ENCODE measurements at regions not wholly inside any gene's neighbourhood (a gene's known extent, or its start where the extent isn't known, plus 50 kb on each side); places are given as distances from the start of the nearest gene placed in this dataset.
"Not testable (repeated sequence)": the region's sequence is repeated elsewhere in the genome, so short reads cannot be mapped to it uniquely, and the experiment has no call there.

- Mint-ChIP-seq H3K4me3 (no peak overlapping the region), H3K4me1 (no peaks in the 10 kb centered on the region), H3K27me3 (no peaks in the 10 kb centered on the region), H3K9me3 (ENCODE audit: insufficient read depth) (no peaks in the 10 kb centered on the region), H3K27ac (no peak overlapping the region)
- no peak for ATAC-seq (ENCODE audit: low read depth)
- no peaks in the 10 kb centered on the region for H3K79me2 ChIP-seq (ENCODE audit: control insufficient read depth, insufficient read depth, low read length)
- CTCF ChIA-PET = no interaction called here
- intact Hi-C loops (cut with micrococcal nuclease) = no loop called here
- WGBS (ENCODE audit: insufficient coverage) = 100% methylated on average over 1 of the region's 2 CpGs
- no peak overlapping the region for H3K4me2 ChIP-seq (replicated peaks; ENCODE audit: low read depth, low read length, poor library complexity, severe bottlenecking)
- no peak overlapping the region for H3K4me3 ChIP-seq (ENCODE audit: control extremely low read depth in 1 of 5, extremely low read depth in 1 of 5, insufficient read depth in 1 of 5, low read depth in 2 of 5, low read length in 4 of 5)
- TF ChIP-seq EZH2 (IDR thresholded peaks at IDR 0.05; ENCODE audit: borderline replicate concordance, insufficient read depth, low read depth, low read length, poor library complexity, severe bottlenecking) = no peak
- TF ChIP-seq, protein P1, sequence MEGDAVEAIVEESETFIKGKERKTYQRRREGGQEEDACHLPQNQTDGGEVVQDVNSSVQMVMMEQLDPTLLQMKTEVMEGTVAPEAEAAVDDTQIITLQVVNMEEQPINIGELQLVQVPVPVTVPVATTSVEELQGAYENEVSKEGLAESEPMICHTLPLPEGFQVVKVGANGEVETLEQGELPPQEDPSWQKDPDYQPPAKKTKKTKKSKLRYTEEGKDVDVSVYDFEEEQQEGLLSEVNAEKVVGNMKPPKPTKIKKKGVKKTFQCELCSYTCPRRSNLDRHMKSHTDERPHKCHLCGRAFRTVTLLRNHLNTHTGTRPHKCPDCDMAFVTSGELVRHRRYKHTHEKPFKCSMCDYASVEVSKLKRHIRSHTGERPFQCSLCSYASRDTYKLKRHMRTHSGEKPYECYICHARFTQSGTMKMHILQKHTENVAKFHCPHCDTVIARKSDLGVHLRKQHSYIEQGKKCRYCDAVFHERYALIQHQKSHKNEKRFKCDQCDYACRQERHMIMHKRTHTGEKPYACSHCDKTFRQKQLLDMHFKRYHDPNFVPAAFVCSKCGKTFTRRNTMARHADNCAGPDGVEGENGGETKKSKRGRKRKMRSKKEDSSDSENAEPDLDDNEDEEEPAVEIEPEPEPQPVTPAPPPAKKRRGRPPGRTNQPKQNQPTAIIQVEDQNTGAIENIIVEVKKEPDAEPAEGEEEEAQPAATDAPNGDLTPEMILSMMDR (IDR thresholded peaks at IDR 0.05) = no peak
- no peak for DNase-seq
- H3K4me1 ChIP-seq (ENCODE audit: control insufficient read depth in 2 of 2, insufficient read depth in 2 of 2, low read length in 2 of 2) = no peaks in the 10 kb centered on the region
- H3K9me3 ChIP-seq (ENCODE audit: control extremely low read depth in 1 of 3, control insufficient read depth in 2 of 3, insufficient read depth in 1 of 3, low read length in 2 of 3) = no peaks in the 10 kb centered on the region
- no peak overlapping the region for H3K27ac ChIP-seq (ENCODE audit: low read length in 2 of 2)
- POLR2A ChIA-PET = no interaction called here
- no peak overlapping the region for H2AFZ ChIP-seq (ENCODE audit: insufficient read depth, low read depth, low read length, poor library complexity, severe bottlenecking)
- no peaks in the 10 kb centered on the region for H4K20me1 ChIP-seq (ENCODE audit: control insufficient read depth, insufficient read depth, low read length, poor library complexity, severe bottlenecking)
- no peak overlapping the region for H3K9ac ChIP-seq (ENCODE audit: low read length)
- no peaks in the 10 kb centered on the region for H3K27me3 ChIP-seq (replicated peaks in 1 of 4; ENCODE audit: control extremely low read depth in 1 of 4, control insufficient read depth in 3 of 4, insufficient read depth in 4 of 4, low read length in 3 of 4)
- no peaks in the 10 kb centered on the region for H3K36me3 ChIP-seq (replicated peaks in 1 of 2; ENCODE audit: control extremely low read depth in 1 of 2, control insufficient read depth in 1 of 2, extremely low read depth in 1 of 2, insufficient read depth in 2 of 2, low read length in 1 of 2)
Measured at GRCh38 chrX:139324756-139325155, 205.8 kb upstream of the F9 start.

GRCh38 chrX:139320661-139321354, 209.7 kb upstream of the F9 start:
- H3K4me3 Mint-ChIP-seq; H3K4me1 ChIP-seq (ENCODE audit: control insufficient read depth in 2 of 2, insufficient read depth in 2 of 2, low read length in 2 of 2); H3K4me1 Mint-ChIP-seq; H3K9ac ChIP-seq (ENCODE audit: low read length); H4K20me1 ChIP-seq (ENCODE audit: control insufficient read depth, insufficient read depth, low read length, poor library complexity, severe bottlenecking); H3K27me3 Mint-ChIP-seq; intact Hi-C loops (cut with micrococcal nuclease); H3K4me3 ChIP-seq (ENCODE audit: control extremely low read depth in 1 of 5, extremely low read depth in 1 of 5, insufficient read depth in 1 of 5, low read depth in 2 of 5, low read length in 4 of 5); ATAC-seq (ENCODE audit: low read depth); H3K4me2 ChIP-seq (replicated peaks; ENCODE audit: low read depth, low read length, poor library complexity, severe bottlenecking); H2AFZ ChIP-seq (ENCODE audit: insufficient read depth, low read depth, low read length, poor library complexity, severe bottlenecking); CTCF ChIA-PET; H3K9me3 Mint-ChIP-seq (ENCODE audit: insufficient read depth); H3K9me3 ChIP-seq (ENCODE audit: control extremely low read depth in 1 of 3, control insufficient read depth in 2 of 3, insufficient read depth in 1 of 3, low read length in 2 of 3); H3K27ac ChIP-seq (ENCODE audit: low read length in 2 of 2); H3K27me3 ChIP-seq (replicated peaks in 1 of 4; ENCODE audit: control extremely low read depth in 1 of 4, control insufficient read depth in 3 of 4, insufficient read depth in 4 of 4, low read length in 3 of 4); POLR2A ChIA-PET; H3K79me2 ChIP-seq (ENCODE audit: control insufficient read depth, insufficient read depth, low read length); DNase-seq; H3K27ac Mint-ChIP-seq; H3K36me3 ChIP-seq (replicated peaks in 1 of 2; ENCODE audit: control extremely low read depth in 1 of 2, control insufficient read depth in 1 of 2, extremely low read depth in 1 of 2, insufficient read depth in 2 of 2, low read length in 1 of 2): not testable (repeated sequence)
- WGBS (ENCODE audit: insufficient coverage) = 99% methylated on average over 16 of the region's 38 CpGs

DNA sequence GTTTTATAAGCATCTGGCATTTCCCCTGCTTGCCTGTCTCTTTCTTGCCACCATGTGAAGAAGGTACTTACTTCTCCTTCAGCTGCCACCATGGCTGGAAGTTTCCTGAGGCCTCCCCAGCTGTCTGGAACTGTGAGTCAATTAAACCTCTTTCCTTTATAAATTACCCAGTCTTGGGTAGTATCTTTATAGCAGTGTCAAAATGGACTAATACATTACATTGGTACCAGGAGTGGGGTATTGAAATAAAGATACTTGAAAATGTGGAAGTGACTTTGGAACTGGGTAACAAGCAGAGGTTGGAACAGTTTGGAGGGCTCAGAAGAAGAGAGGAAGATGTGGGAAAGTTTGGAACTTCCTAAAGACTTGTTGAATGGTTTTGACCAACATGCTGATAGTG, 223.9 kb upstream of the F9 start:
- H3K4me1 ChIP-seq (ENCODE audit: control insufficient read depth in 2 of 2, insufficient read depth in 2 of 2, low read length in 2 of 2); DNase-seq; H3K27ac ChIP-seq (ENCODE audit: low read length in 2 of 2); H3K36me3 ChIP-seq (replicated peaks in 1 of 2; ENCODE audit: control extremely low read depth in 1 of 2, control insufficient read depth in 1 of 2, extremely low read depth in 1 of 2, insufficient read depth in 2 of 2, low read length in 1 of 2); H3K27me3 ChIP-seq (replicated peaks in 1 of 4; ENCODE audit: control extremely low read depth in 1 of 4, control insufficient read depth in 3 of 4, insufficient read depth in 4 of 4, low read length in 3 of 4); POLR2A ChIA-PET; H2AFZ ChIP-seq (ENCODE audit: insufficient read depth, low read depth, low read length, poor library complexity, severe bottlenecking); H3K27ac Mint-ChIP-seq; H3K4me2 ChIP-seq (replicated peaks; ENCODE audit: low read depth, low read length, poor library complexity, severe bottlenecking); H3K4me3 Mint-ChIP-seq; H3K9ac ChIP-seq (ENCODE audit: low read length); CTCF ChIA-PET; ATAC-seq (ENCODE audit: low read depth); H4K20me1 ChIP-seq (ENCODE audit: control insufficient read depth, insufficient read depth, low read length, poor library complexity, severe bottlenecking); intact Hi-C loops (cut with micrococcal nuclease); H3K79me2 ChIP-seq (ENCODE audit: control insufficient read depth, insufficient read depth, low read length); H3K9me3 Mint-ChIP-seq (ENCODE audit: insufficient read depth); H3K9me3 ChIP-seq (ENCODE audit: control extremely low read depth in 1 of 3, control insufficient read depth in 2 of 3, insufficient read depth in 1 of 3, low read length in 2 of 3); H3K4me1 Mint-ChIP-seq; H3K27me3 Mint-ChIP-seq; H3K4me3 ChIP-seq (ENCODE audit: control extremely low read depth in 1 of 5, extremely low read depth in 1 of 5, insufficient read depth in 1 of 5, low read depth in 2 of 5, low read length in 4 of 5): not testable (repeated sequence)
